Brain microvascular endothelial cell (primary cell): ENCODE measurements at regions not wholly inside any gene's neighbourhood (a gene's known extent, or its start where the extent isn't known, plus 50 kb on each side); places are given as distances from the start of the nearest gene placed in this dataset.
"Not testable (repeated sequence)": the region's sequence is repeated elsewhere in the genome, so short reads cannot be mapped to it uniquely, and the experiment has no call there.

Experiments used
- DNase-seq: peaks from one replicate; pipeline ENCODE4 v3.0.0-alpha.2; 2020
- H3K27ac ChIP-seq: fragments of 250-450 bp; sonication (Bioruptor Pico); 2 replicates; pipeline ENCODE4 v1.5.1; 2020; ENCODE audit warnings: mild to moderate bottlenecking, moderate library complexity
- H3K27me3 ChIP-seq: fragments of 250-450 bp; sonication (Bioruptor Pico); replicated peaks from 2 replicates; pipeline ENCODE4 v1.5.1; 2020; ENCODE audit warnings: mild to moderate bottlenecking
- H3K36me3 ChIP-seq: fragments of 250-450 bp; sonication (Bioruptor Pico); replicated peaks from 2 replicates; pipeline ENCODE4 v1.5.1; 2020; ENCODE audit warnings: mild to moderate bottlenecking
- H3K4me3 ChIP-seq: 2 replicates; pipeline ENCODE4 v1.5.1; 2011; ENCODE audit warnings: low read depth, mild to moderate bottlenecking, control low read depth, low read length, moderate library complexity
- in situ Hi-C: cut with HindIII; loops from 2 replicates; pipeline ENCODE4 v1.10.0; 2017; ENCODE audit warnings: low sequenced_read_pairs, low pct_ligation_motif_present
- TF ChIP-seq, protein P1 (sequence below): IDR thresholded peaks from 2 replicates; pipeline ENCODE4 v1.5.1; 2011; ENCODE audit warnings: low read depth, mild to moderate bottlenecking, moderate library complexity, low read length, control low read depth, inconsistent platforms; ENCODE audit errors: missing control alignments

- DNase-seq, result no peak
- TF ChIP-seq, protein P1, sequence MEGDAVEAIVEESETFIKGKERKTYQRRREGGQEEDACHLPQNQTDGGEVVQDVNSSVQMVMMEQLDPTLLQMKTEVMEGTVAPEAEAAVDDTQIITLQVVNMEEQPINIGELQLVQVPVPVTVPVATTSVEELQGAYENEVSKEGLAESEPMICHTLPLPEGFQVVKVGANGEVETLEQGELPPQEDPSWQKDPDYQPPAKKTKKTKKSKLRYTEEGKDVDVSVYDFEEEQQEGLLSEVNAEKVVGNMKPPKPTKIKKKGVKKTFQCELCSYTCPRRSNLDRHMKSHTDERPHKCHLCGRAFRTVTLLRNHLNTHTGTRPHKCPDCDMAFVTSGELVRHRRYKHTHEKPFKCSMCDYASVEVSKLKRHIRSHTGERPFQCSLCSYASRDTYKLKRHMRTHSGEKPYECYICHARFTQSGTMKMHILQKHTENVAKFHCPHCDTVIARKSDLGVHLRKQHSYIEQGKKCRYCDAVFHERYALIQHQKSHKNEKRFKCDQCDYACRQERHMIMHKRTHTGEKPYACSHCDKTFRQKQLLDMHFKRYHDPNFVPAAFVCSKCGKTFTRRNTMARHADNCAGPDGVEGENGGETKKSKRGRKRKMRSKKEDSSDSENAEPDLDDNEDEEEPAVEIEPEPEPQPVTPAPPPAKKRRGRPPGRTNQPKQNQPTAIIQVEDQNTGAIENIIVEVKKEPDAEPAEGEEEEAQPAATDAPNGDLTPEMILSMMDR, result no peak
- H3K27ac ChIP-seq, result no peak overlapping the region
- H3K36me3 ChIP-seq, result no peaks in the 10 kb centered on the region
- no peak overlapping the region for H3K4me3 ChIP-seq
- in situ Hi-C loops, result no loop called here
- H3K27me3 ChIP-seq, result peaks cover 82% of the 10 kb centered on the region
These were observed 141.6 kb downstream of the TRIM27 start for GRCh38 chr6:28782113-28782673.

GRCh38 chr6:28785962-28786679 lies 137.7 kb downstream of the TRIM27 start:
- H3K27me3 ChIP-seq, result peaks cover 64% of the 10 kb centered on the region
- H3K36me3 ChIP-seq, result no peaks in the 10 kb centered on the region
- DNase-seq, result no peak
- no peak overlapping the region for H3K4me3 ChIP-seq
- TF ChIP-seq, protein P1, result no peak
- in situ Hi-C loops, result no loop called here
- H3K27ac ChIP-seq, result no peak overlapping the region

DNA sequence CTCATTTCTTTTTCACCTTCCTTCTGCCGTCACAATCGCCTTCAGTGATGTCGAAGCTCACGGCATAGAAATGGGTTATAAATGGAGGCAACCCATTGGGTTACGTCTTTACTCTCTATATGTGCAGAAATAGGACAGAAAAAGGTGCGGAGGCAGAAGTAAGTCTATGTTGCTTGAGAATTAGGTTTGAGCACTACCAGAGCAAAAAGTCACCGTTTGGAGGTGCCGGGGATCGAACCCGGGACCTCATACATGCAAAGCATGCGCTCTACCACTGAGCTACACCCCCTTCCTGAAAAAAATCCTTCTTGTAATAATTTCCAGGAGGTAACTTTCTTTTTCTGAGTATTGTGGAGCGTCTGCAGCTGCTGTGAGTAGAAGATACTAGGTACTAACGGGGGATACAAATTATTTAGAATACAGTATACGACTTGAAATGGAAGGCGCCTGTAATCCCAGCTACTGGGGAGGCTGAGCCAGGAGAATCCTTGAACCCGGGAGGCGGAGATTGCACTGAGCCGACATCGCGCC lies 134.2 kb downstream of the TRIM27 start:
- H3K4me3 ChIP-seq, result peak overlapping the region; percentile 56
- TF ChIP-seq, protein P1, result no peak
- H3K36me3 ChIP-seq, result no peaks in the 10 kb centered on the region
- in situ Hi-C loops, result no loop called here
- no peak overlapping the region for H3K27ac ChIP-seq
- peaks cover 37% of the 10 kb centered on the region for H3K27me3 ChIP-seq
- DNase-seq, result peak; percentile 62

- H3K4me3 ChIP-seq, result no peak overlapping the region
- H3K36me3 ChIP-seq, result no peaks in the 10 kb centered on the region
- in situ Hi-C loops, result no loop called here
- no peak overlapping the region for H3K27ac ChIP-seq
- H3K27me3 ChIP-seq, result peaks cover 28% of the 10 kb centered on the region
- DNase-seq, result no peak
- TF ChIP-seq, protein P1, result no peak
These were observed 132.8 kb downstream of the TRIM27 start for GRCh38 chr6:28791002-28791383.

GRCh38 chr6:28794175-28795002 lies 129.4 kb downstream of the TRIM27 start:
- peak; percentile 52 for DNase-seq
- no peaks in the 10 kb centered on the region for H3K27me3 ChIP-seq
- TF ChIP-seq, protein P1, result peak; percentile 15

GRCh38 chr6:28800647-28801046 lies 123.1 kb downstream of the TRIM27 start:
- in situ Hi-C loops, H3K27me3 ChIP-seq, H3K4me3 ChIP-seq, H3K27ac ChIP-seq, DNase-seq, H3K36me3 ChIP-seq: not testable (repeated sequence)

More at GRCh38 chr6:28794175-28795002, 129.4 kb downstream of the TRIM27 start:
- Histone ChIP-seq H3K27ac (no peak overlapping the region), H3K4me3 (peak overlapping the region; percentile 57), H3K36me3 (no peaks in the 10 kb centered on the region)
- in situ Hi-C loops, result no loop called here
